K562 (cell line): ENCODE measurements at regions not wholly inside any gene's neighbourhood (a gene's known extent, or its start where the extent isn't known, plus 50 kb on each side); places are given as distances from the start of the nearest gene placed in this dataset.

Experiments used
- ATAC-seq: fragments of 200-7000 bp; cut with Tn5 transposase; 3 replicates; pipeline ENCODE4 v1.9.1; 2020; ENCODE audit warnings: moderate library complexity
- BruUV-seq: library from RNA; stranded (reverse); fragments of 400-500 nt; replicated peaks from 2 replicates; lab custom pipeline; 2021; lab: Mats Ljungman, UMichigan
- CTCF ChIA-PET: fragments of 300-600 bp; formaldehyde crosslinking; extraction: SDS; loops from one replicate; lab custom pipeline; 2021; ENCODE audit warnings: low intra/inter-chr PET ratio; lab: Yijun Ruan, JAX
- POLR2A ChIA-PET: fragments of 300-600, 350-650 bp; sonication (Branson Sonifier 250); formaldehyde crosslinking; extraction: SDS; loops from one replicate; lab custom pipeline; 2021; ENCODE audit warnings: antibody characterized with exemption, inconsistent platforms; lab: Yijun Ruan, JAX
- DNase-seq, 4 experiments: peaks; one replicate each; pipeline versions ENCODE4 v3.0.0 to v3.0.0-alpha.2; 2011 to 2018; ENCODE audit warnings: low spot score in 3 of 4, mixed read lengths in 3 of 4; ENCODE audit errors: extremely low read depth in 1 of 4
- FAIRE-seq: peaks from 2 replicates; lab custom pipeline; 2011; peaks lifted over from hg19 to GRCh38; lab: Jason Lieb, UNC
- H2AFZ ChIP-seq: 2 replicates; pipeline ENCODE4 v1.6.0; 2011; ENCODE audit warnings: low read depth, low read length, control low read depth, inconsistent platforms
- H3K27ac ChIP-seq: fragments of 200-600 bp; 3 replicates; pipeline ENCODE4 v1.8.0; 2011; ENCODE audit warnings: low read depth, mild to moderate bottlenecking, control low read depth, inconsistent platforms, low read length, moderate library complexity, mixed read lengths; ENCODE audit errors: extremely low read depth
- H3K27me3 ChIP-seq, 2 experiments: fragments of 300-600 bp in 1 of 2; 2 replicates in 1 of 2; 3 replicates in 1 of 2; pipeline versions ENCODE4 v1.6.0 to v1.8.0; 2011; ENCODE audit warnings: inconsistent platforms in 2 of 2, low read length in 2 of 2, mild to moderate bottlenecking in 1 of 2, mixed read lengths in 1 of 2, moderate library complexity in 1 of 2; ENCODE audit not compliant: control insufficient read depth in 2 of 2, insufficient read depth in 2 of 2
- H3K36me3 ChIP-seq: fragments of 300-600 bp; 3 replicates; pipeline ENCODE4 v1.8.0; 2011; ENCODE audit warnings: mild to moderate bottlenecking, low read length, inconsistent platforms; ENCODE audit not compliant: control insufficient read depth, insufficient read depth
- H3K4me1 ChIP-seq, 2 experiments: fragments of 200-600 bp in 1 of 2; replicated peaks in 1 of 2; 2 replicates in 1 of 2; 3 replicates in 1 of 2; pipeline versions ENCODE4 v1.5.1 to v1.8.0; 2011; ENCODE audit warnings: inconsistent platforms in 2 of 2, low read length in 2 of 2, mild to moderate bottlenecking in 1 of 2, mixed read lengths in 1 of 2, moderate library complexity in 1 of 2; ENCODE audit not compliant: control insufficient read depth in 2 of 2, insufficient read depth in 2 of 2
- H3K4me2 ChIP-seq: 2 replicates; pipeline ENCODE4 v1.6.1; 2011; ENCODE audit warnings: low read length, control low read depth, inconsistent platforms, mixed read lengths; ENCODE audit not compliant: insufficient read depth
- H3K4me3 ChIP-seq: fragments of 200-600 bp; sonication (generic), shearing (Covaris generic); 2 replicates; pipeline ENCODE4 v1.5.1; 2016; ENCODE audit warnings: control low read depth, inconsistent platforms
- H3K79me2 ChIP-seq: fragments of 200-600 bp; 3 replicates; pipeline ENCODE4 v1.8.0; 2011; ENCODE audit warnings: low read length, inconsistent platforms; ENCODE audit not compliant: control insufficient read depth, insufficient read depth
- H3K9ac ChIP-seq, 2 experiments: 2 replicates each; pipeline versions ENCODE4 v1.6.0 to v1.6.1; 2011; ENCODE audit warnings: low read depth in 2 of 2, low read length in 2 of 2, control low read depth in 1 of 2, inconsistent platforms in 1 of 2, mild to moderate bottlenecking in 1 of 2, mixed read lengths in 1 of 2; ENCODE audit not compliant: insufficient read depth in 1 of 2
- H3K9me1 ChIP-seq: one replicate; pipeline ENCODE4 v1.6.0; 2011; ENCODE audit warnings: inconsistent platforms, mild to moderate bottlenecking, low read length, moderate library complexity; ENCODE audit not compliant: control insufficient read depth, insufficient read depth
- H3K9me3 ChIP-seq: replicated peaks from 2 replicates; pipeline ENCODE4 v1.5.1; 2011; ENCODE audit warnings: low read depth, low read length, inconsistent platforms; ENCODE audit not compliant: control insufficient read depth, insufficient read depth
- H4K20me1 ChIP-seq: replicated peaks from 2 replicates; pipeline ENCODE4 v1.6.1; 2011; ENCODE audit warnings: low read length, inconsistent platforms, mixed read lengths; ENCODE audit not compliant: control insufficient read depth, insufficient read depth
- BCOR ChIP-seq: fragments of 450-650 bp; IDR thresholded peaks from 2 replicates; pipeline ENCODE4 v1.6.1; 2016
- BRF1 ChIP-seq: IDR thresholded peaks from 3 replicates; pipeline ENCODE4 v1.6.1; 2011; ENCODE audit warnings: borderline replicate concordance, mild to moderate bottlenecking; ENCODE audit not compliant: insufficient read length; ENCODE audit errors: extremely low read depth
- DDX20 ChIP-seq: fragments of 450-650 bp; IDR thresholded peaks from 2 replicates; pipeline ENCODE4 v1.6.1; 2016; ENCODE audit warnings: missing genetic modification characterization, low read depth, mild to moderate bottlenecking, missing compliant biosample characterization, moderate library complexity
- KDM1A ChIP-seq, 2 experiments: fragments of 450-650 bp; IDR thresholded peaks; 2 replicates each; pipeline ENCODE4 v1.6.1; 2016; ENCODE audit warnings: mild to moderate bottlenecking in 2 of 2
- NR4A1 ChIP-seq, 2 experiments: fragments of 250-450 bp in 1 of 2; fragments of 450-650 bp in 1 of 2; sonication (Bioruptor Pico) in 1 of 2; IDR thresholded peaks; 2 replicates each; pipeline versions ENCODE4 v1.4.0 to v1.6.1; 2016 to 2020; ENCODE audit warnings: mild to moderate bottlenecking in 2 of 2, missing compliant biosample characterization in 1 of 2, missing genetic modification characterization in 1 of 2, moderate library complexity in 1 of 2
- RB1 ChIP-seq: fragments of 450-650 bp; IDR thresholded peaks from 2 replicates; pipeline ENCODE4 v1.6.1; 2017; ENCODE audit warnings: low read depth, mild to moderate bottlenecking
- RBM14 ChIP-seq: fragments of 200-400 bp; formaldehyde crosslinking; IDR thresholded peaks from 2 replicates; pipeline ENCODE4 v1.6.1; 2018; ENCODE audit warnings: low read depth, mild to moderate bottlenecking, low read length, moderate library complexity, borderline replicate concordance; ENCODE audit not compliant: insufficient read depth
- RHOXF2B ChIP-seq: fragments of 250-450 bp; sonication (Bioruptor Pico); conservative IDR thresholded peaks from 2 replicates; pipeline ENCODE4 v1.5.1; 2021
- STAT5A ChIP-seq: IDR thresholded peaks from 2 replicates; pipeline ENCODE4 v1.6.1; 2012; ENCODE audit warnings: low read length, inconsistent platforms, borderline replicate concordance
- ZNF551 ChIP-seq: fragments of 250-450 bp; sonication (Bioruptor Pico); IDR thresholded peaks from 2 replicates; pipeline ENCODE4 v1.5.0; 2021; ENCODE audit warnings: mild to moderate bottlenecking, moderate library complexity
- ZNF586 ChIP-seq: fragments of 450-650 bp; formaldehyde crosslinking; conservative IDR thresholded peaks from 2 replicates; pipeline ENCODE4 v1.4.0; 2020; ENCODE audit warnings: mild to moderate bottlenecking, moderate library complexity
- ZNF785 ChIP-seq: fragments of 250-450 bp; sonication (Bioruptor Pico); IDR thresholded peaks from 2 replicates; pipeline ENCODE4 v1.4.0; 2020; ENCODE audit warnings: mild to moderate bottlenecking
- WGBS: fragments of 100-300 bp; shearing (Covaris generic); methylation state at CpG from one replicate; pipeline ENCODE4 v1.1.6; 2016; ENCODE audit warnings: low coverage, mixed read lengths; ENCODE audit not compliant: insufficient coverage; ENCODE audit errors: missing lambda C conversion rate; 5-methylcytosine and 5-hydroxymethylcytosine counted together
- in situ Hi-C: fragments of 300-500 bp; cut with MboI; formaldehyde crosslinking; loops from 4 replicates; pipeline ENCODE4 v1.15.0; 2018; ENCODE audit warnings: inconsistent platforms, mixed read lengths
- intact Hi-C: fragments of 100-400 bp; cut with micrococcal nuclease; formaldehyde crosslinking; loops from 2 replicates; pipeline ENCODE4 v1.14.2; 2022
- TF ChIP-seq, protein P1 (sequence below), 2 experiments: IDR thresholded peaks in 1 of 2; conservative IDR thresholded peaks in 1 of 2; 2 replicates each; pipeline ENCODE4 v1.6.1; 2016; ENCODE audit warnings: low read depth in 2 of 2, mild to moderate bottlenecking in 1 of 2, missing compliant biosample characterization in 1 of 2, missing genetic modification characterization in 1 of 2, moderate library complexity in 1 of 2

DNA sequence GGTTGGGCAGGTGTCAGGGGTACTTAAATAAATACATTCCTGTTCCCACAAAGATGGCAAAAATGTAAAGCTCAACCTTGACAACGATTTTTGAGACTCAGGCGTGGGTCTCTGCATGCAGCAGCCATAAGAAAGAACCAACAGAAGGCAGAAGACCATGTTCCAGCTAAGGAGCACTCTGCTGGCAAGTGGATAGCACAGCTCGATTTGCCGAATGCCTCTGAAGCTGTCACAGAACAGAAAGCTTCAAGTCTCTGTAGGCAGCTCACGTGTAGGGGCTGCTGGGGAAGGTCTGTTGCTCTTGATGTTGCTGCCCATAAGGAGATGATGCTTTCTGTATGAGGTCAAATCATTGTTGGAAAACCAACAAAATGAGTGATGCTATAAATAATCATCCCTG, 119.6 kb upstream of the GRIN3A start:
- POLR2A ChIA-PET, result no interaction called here
- FAIRE-seq, result no peak
- WGBS, result 36% methylated on average over 5 of the region's 5 CpGs

GRCh38 chr9:101849102-101849707, 110.8 kb upstream of the GRIN3A start:
- in situ Hi-C loops, result no loop called here
- CTCF ChIA-PET, result no interaction called here
- no peak for TF ChIP-seq ZNF586 (CRISPR knock-in tag)
- TF ChIP-seq RB1, result no peak
- no peak for TF ChIP-seq RBM14
- TF ChIP-seq BCOR, result peak; percentile 26; the same call in 1 of the 2 replicates
- TF ChIP-seq, protein P1, sequence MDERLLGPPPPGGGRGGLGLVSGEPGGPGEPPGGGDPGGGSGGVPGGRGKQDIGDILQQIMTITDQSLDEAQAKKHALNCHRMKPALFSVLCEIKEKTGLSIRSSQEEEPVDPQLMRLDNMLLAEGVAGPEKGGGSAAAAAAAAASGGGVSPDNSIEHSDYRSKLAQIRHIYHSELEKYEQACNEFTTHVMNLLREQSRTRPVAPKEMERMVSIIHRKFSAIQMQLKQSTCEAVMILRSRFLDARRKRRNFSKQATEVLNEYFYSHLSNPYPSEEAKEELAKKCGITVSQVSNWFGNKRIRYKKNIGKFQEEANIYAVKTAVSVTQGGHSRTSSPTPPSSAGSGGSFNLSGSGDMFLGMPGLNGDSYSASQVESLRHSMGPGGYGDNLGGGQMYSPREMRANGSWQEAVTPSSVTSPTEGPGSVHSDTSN (CRISPR knock-in tag; IDR thresholded peaks at IDR 0.05; ENCODE audit: low read depth), result no peak
- TF ChIP-seq, protein P1 (tag; conservative IDR thresholded peaks at IDR 0.05; ENCODE audit: low read depth), result no peak
- no peak for TF ChIP-seq RHOXF2B (CRISPR knock-in tag)
- TF ChIP-seq KDM1A (IDR thresholded peaks at IDR 0.05), result peak in 1 of 2 experiments; percentile 52; a peak in 2 of 4 replicates
- no peak for TF ChIP-seq NR4A1 (CRISPR knock-in tag; IDR thresholded peaks at IDR 0.05)
- no peak for TF ChIP-seq NR4A1 (tag; IDR thresholded peaks at IDR 0.05)
- no peak for TF ChIP-seq ZNF551 (CRISPR knock-in tag)
- TF ChIP-seq ZNF785 (CRISPR knock-in tag), result no peak
- no peak for TF ChIP-seq STAT5A
- TF ChIP-seq BRF1, result no peak

More for the DNA sequence above, 119.6 kb upstream of the GRIN3A start:
- H2AFZ ChIP-seq, result 0 out of 2 replicates have a peak overlapping the region, but pooled peaks have one; percentile 52
- ATAC-seq, result peak; percentile 53; the same call in 2 of the 3 replicates
- H3K27me3 ChIP-seq, result no peaks in the 10 kb centered on the region
- no peaks in the 10 kb centered on the region for H4K20me1 ChIP-seq
- no peak overlapping the region for H3K27ac ChIP-seq
- intact Hi-C loops, result no loop called here
- no peaks in the 10 kb centered on the region for H3K79me2 ChIP-seq
- H3K4me1 ChIP-seq, result no peaks in the 10 kb centered on the region
- H3K9me3 ChIP-seq, result no peaks in the 10 kb centered on the region
- no peak overlapping the region for H3K4me3 ChIP-seq
- in situ Hi-C loops, result no loop called here
- TF ChIP-seq DDX20, result no peak
- H3K9ac ChIP-seq, result no peak overlapping the region
- DNase-seq, result no peak
- H3K4me2 ChIP-seq, result no peak overlapping the region
- no peaks in the 10 kb centered on the region for H3K9me1 ChIP-seq
- no peaks in the 10 kb centered on the region for H3K36me3 ChIP-seq
- CTCF ChIA-PET, result no interaction called here
- BruUV-seq, result no TSS peak

More at GRCh38 chr9:101849102-101849707, 110.8 kb upstream of the GRIN3A start:
- Histone ChIP-seq H3K27ac (no peak overlapping the region), H3K4me1 (peaks cover 0 to 14% of the 10 kb centered on the region in 2 experiments; a peak in 3 of 5 replicates), H3K79me2 (no peaks in the 10 kb centered on the region), H3K27me3 (no peaks in the 10 kb centered on the region), H4K20me1 (no peaks in the 10 kb centered on the region), H3K9me3 (no peaks in the 10 kb centered on the region), H2AFZ (peak overlapping the region; percentile 96), H3K4me2 (no peak overlapping the region), H3K9me1 (no peaks in the 10 kb centered on the region), H3K4me3 (no peak overlapping the region), H3K9ac (no peak overlapping the region; a peak in 1 of 4 replicates), H3K36me3 (no peaks in the 10 kb centered on the region)
- 27% methylated on average over 1 of the region's 1 CpG for WGBS
- no peak for FAIRE-seq
- ATAC-seq, result peak; percentile 12
- intact Hi-C loops, result loop anchor here (5.0 kb wide), 1 partner anchor 98 kb away; no protein-coding TSS in a partner anchor
- POLR2A ChIA-PET, result interaction anchor here (1.0 kb wide), 1 partner anchor 8 kb away, joined by 4 read pairs; no protein-coding TSS in a partner anchor
- BruUV-seq, result no TSS peak
- no peak for DNase-seq
